ENCODE measurements at regions not wholly inside any gene's neighbourhood (a gene's known extent, or its start where the extent isn't known, plus 50 kb on each side); places are given as distances from the start of the nearest gene placed in this dataset.

DNA sequence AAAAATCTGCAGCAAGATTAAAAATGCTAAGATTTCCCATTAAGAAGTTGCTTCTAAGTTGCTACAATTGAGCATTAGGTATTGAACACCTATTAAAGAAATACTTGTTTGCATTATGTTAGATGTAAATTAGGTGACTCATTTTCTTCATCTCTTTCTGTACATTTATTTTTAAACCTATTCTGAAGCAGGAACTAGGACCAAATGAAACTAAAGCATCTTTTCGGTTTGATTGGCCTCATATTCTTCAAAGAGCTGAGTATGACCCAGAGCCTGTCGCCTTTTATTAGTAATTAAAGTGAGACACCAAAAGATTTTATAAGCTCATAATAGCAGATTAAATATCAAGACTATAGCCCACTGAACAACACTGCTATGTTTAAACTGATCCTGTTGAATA, 83.4 kb upstream of the ZEB2 start:
- no peak for DNase-seq (ENCODE audit: low read depth in 1 of 2, low spot score in 1 of 2)
- no peak overlapping the region for H3K4me3 ChIP-seq
- no peaks in the 10 kb centered on the region for H3K9me3 ChIP-seq (ENCODE audit: low read depth)
- H3K4me1 ChIP-seq (ENCODE audit: low read depth): no peaks in the 10 kb centered on the region
- H3K27ac ChIP-seq: no peak overlapping the region
- no peaks in the 10 kb centered on the region for H3K36me3 ChIP-seq
- no peak for TF ChIP-seq CTCF (IDR thresholded peaks at IDR 0.05; ENCODE audit: low read depth, low read length)
- H3K27me3 ChIP-seq: no peaks in the 10 kb centered on the region

DNA sequence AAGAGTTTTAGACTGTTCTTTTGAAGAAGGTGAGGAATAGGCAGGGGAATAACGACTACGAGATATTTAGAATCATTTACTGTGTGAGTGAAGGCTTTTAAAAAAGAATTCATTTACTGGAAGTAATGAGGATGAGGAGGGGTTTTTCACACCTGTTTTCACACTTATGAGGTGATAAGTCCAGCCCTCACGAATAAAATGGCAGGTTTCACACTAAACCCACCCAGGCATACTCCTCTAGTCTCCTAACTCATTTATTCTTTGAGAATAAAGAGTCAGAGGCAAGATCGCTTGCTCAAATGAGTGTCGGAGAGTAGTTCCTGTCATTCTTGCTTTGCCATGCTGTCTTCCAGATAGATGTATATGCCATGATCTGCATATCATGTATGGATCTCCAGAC, 79.0 kb upstream of the ZEB2 start:
- TF ChIP-seq CTCF (IDR thresholded peaks at IDR 0.05; ENCODE audit: low read depth, low read length): no peak
- H3K27ac ChIP-seq: no peak overlapping the region
- peaks cover 10% of the 10 kb centered on the region for H3K4me1 ChIP-seq (ENCODE audit: low read depth)
- H3K4me3 ChIP-seq: no peak overlapping the region
- DNase-seq (ENCODE audit: low read depth in 1 of 2, low spot score in 1 of 2): no peak
- no peaks in the 10 kb centered on the region for H3K27me3 ChIP-seq
- H3K9me3 ChIP-seq (ENCODE audit: low read depth): no peaks in the 10 kb centered on the region
- H3K36me3 ChIP-seq: no peaks in the 10 kb centered on the region

GRCh38 chr2:144597894-144598593, 78.1 kb upstream of the ZEB2 start:
- Histone ChIP-seq H3K27ac (no peak overlapping the region), H3K27me3 (no peaks in the 10 kb centered on the region), H3K4me1 (ENCODE audit: low read depth) (peaks cover 10% of the 10 kb centered on the region), H3K4me3 (no peak overlapping the region), H3K9me3 (ENCODE audit: low read depth) (no peaks in the 10 kb centered on the region), H3K36me3 (no peaks in the 10 kb centered on the region)
- no peak for TF ChIP-seq CTCF (IDR thresholded peaks at IDR 0.05; ENCODE audit: low read depth, low read length)
- DNase-seq (ENCODE audit: low read depth in 1 of 2, low spot score in 1 of 2): no peak

DNA sequence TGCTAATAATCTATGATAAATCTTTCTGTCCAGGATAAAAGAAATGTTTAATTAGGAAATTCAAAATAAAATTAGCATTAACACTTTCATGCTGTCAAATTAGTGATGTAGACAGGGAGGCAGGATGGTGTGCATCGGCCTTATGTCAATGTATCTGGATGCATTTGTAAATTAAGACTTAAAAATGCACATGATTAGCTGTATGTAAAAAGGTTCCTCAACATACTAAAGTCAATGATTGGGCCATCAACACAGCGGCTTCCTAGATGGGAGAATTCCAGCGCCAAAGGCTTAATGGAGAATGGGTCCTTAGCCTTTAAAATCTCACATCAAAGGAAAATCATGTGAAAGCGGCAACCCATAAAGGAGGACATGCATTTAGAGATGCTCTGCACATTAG, 77.5 kb upstream of the ZEB2 start:
- H3K27ac ChIP-seq: no peak overlapping the region
- TF ChIP-seq CTCF (IDR thresholded peaks at IDR 0.05; ENCODE audit: low read depth, low read length): no peak
- no peak for DNase-seq (ENCODE audit: low read depth in 1 of 2, low spot score in 1 of 2)
- peaks cover 10% of the 10 kb centered on the region for H3K4me1 ChIP-seq (ENCODE audit: low read depth)
- no peaks in the 10 kb centered on the region for H3K36me3 ChIP-seq
- H3K9me3 ChIP-seq (ENCODE audit: low read depth): no peaks in the 10 kb centered on the region
- H3K27me3 ChIP-seq: no peaks in the 10 kb centered on the region
- no peak overlapping the region for H3K4me3 ChIP-seq

DNA sequence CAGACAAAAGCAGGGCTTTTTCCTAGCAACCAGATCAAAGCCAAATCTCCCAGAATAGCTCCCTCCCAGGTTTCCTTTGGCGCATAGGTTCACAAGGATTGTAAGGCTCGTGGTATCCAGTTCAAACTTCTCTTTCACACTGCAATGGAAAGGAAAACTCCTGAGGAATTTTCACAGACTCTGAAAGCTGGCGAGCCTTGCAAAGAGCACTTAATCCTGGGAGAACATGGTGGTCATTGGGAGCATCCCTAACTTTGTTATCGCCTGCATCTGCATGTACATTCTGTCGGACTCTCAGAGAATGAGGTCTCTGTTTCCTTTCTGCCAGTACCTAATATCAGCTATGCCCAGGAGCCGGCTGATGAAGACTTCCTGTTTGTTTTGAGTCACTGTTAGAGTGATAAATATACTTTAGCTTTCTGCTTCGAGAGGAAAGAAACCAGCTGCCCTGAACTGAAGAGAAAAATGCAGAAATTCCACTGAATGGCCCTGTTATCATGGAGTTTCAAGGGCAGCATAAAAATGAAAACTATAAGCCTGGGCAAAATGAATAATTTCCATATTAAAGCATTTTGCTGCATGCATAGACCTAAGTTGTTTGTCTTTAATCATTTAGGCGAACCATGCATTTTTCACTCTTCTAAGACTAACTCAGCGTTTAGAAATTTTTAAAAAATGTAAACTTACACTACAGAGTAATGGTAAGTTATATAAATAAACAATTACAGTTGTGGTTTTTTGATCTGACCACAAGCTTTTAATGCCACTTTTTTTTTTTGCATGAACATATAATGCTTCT, 76.4 kb upstream of the ZEB2 start:
- Histone ChIP-seq H3K9me3 (ENCODE audit: low read depth) (no peaks in the 10 kb centered on the region), H3K36me3 (no peaks in the 10 kb centered on the region), H3K27me3 (no peaks in the 10 kb centered on the region), H3K4me1 (ENCODE audit: low read depth) (peaks cover 10% of the 10 kb centered on the region), H3K27ac (peak overlapping the region; percentile 41), H3K4me3 (no peak overlapping the region)
- DNase-seq (ENCODE audit: low read depth in 1 of 2, low spot score in 1 of 2): peak; percentile 15 to 66
- no peak for TF ChIP-seq CTCF (IDR thresholded peaks at IDR 0.05; ENCODE audit: low read depth, low read length)
